ENCODE measurements at regions not wholly inside any gene's neighbourhood (a gene's known extent, or its start where the extent isn't known, plus 50 kb on each side); places are given as distances from the start of the nearest gene placed in this dataset.
A peak's percentile ranks its signal among the peaks of the same experiment; 100 is the strongest.

- TF ChIP-seq PBX3 (IDR thresholded peaks at IDR 0.05) (no peak), FOXJ3 (CRISPR knock-in tag; IDR thresholded peaks at IDR 0.05) (no peak), FOXM1 (IDR thresholded peaks at IDR 0.05; ENCODE audit: low read depth) (no peak), IRF3 (IDR thresholded peaks at IDR 0.05; ENCODE audit: low read depth, low read length) (no peak), GABPA (IDR thresholded peaks at IDR 0.05; ENCODE audit: low read depth) (no peak), RFX5 (IDR thresholded peaks at IDR 0.05; ENCODE audit: low read length) (no peak), NRF1 (IDR thresholded peaks at IDR 0.05; ENCODE audit: low read depth, low read length) (peak; percentile 88), SMC3 (IDR thresholded peaks at IDR 0.05; ENCODE audit: low read depth, low read length) (0 out of 2 replicates have a peak, but pooled peaks have one; percentile 1), EP300 (IDR thresholded peaks at IDR 0.05; ENCODE audit: borderline replicate concordance in 1 of 2, low read depth in 1 of 2, low read length in 1 of 2) (no peak), CTCF (IDR thresholded peaks at IDR 0.05) (no peak), YY1 (IDR thresholded peaks at IDR 0.05; ENCODE audit: low read depth) (no peak), MXI1 (IDR thresholded peaks at IDR 0.05; ENCODE audit: low read depth, low read length) (peak; percentile 93), RCOR1 (IDR thresholded peaks at IDR 0.05; ENCODE audit: low read length) (no peak), TAF1 (IDR thresholded peaks at IDR 0.05; ENCODE audit: borderline replicate concordance, low read depth, low read length) (peak; percentile 38; the same call in 1 of the 2 replicates), MEF2A (IDR thresholded peaks at IDR 0.05; ENCODE audit: borderline replicate concordance, low read depth) (no peak), JUND (IDR thresholded peaks at IDR 0.05) (no peak), ELF1 (IDR thresholded peaks at IDR 0.05) (peak; percentile 78), TEAD4 (IDR thresholded peaks at IDR 0.05; ENCODE audit: borderline replicate concordance, insufficient read depth) (no peak), RAD21 (IDR thresholded peaks at IDR 0.05; ENCODE audit: low read length) (no peak), EZH2phosphoT487 (IDR thresholded peaks at IDR 0.05; ENCODE audit: borderline replicate concordance, low read depth) (no peak), NFIC (IDR thresholded peaks at IDR 0.05; ENCODE audit: borderline replicate concordance) (no peak), FOSL2 (IDR thresholded peaks at IDR 0.05; ENCODE audit: borderline replicate concordance, low read depth) (no peak), POLR2AphosphoS5 (IDR thresholded peaks at IDR 0.05; ENCODE audit: low read depth, low read length) (peak; percentile 63)
Measured at GRCh38 chr17:409848-410542, 57.4 kb upstream of the RPH3AL start (continued).

Data from SK-N-SH (cell line).